Non-pigmented ciliary epithelial cell (primary cell): ENCODE measurements at regions not wholly inside any gene's neighbourhood (a gene's known extent, or its start where the extent isn't known, plus 50 kb on each side); places are given as distances from the start of the nearest gene placed in this dataset.
A peak's percentile ranks its signal among the peaks of the same experiment; 100 is the strongest.

ENCODE experiments used
- DNase-seq: peaks from one replicate; pipeline ENCODE4 v3.0.0-alpha.2; 2010; ENCODE audit warnings: low read depth

DNA sequence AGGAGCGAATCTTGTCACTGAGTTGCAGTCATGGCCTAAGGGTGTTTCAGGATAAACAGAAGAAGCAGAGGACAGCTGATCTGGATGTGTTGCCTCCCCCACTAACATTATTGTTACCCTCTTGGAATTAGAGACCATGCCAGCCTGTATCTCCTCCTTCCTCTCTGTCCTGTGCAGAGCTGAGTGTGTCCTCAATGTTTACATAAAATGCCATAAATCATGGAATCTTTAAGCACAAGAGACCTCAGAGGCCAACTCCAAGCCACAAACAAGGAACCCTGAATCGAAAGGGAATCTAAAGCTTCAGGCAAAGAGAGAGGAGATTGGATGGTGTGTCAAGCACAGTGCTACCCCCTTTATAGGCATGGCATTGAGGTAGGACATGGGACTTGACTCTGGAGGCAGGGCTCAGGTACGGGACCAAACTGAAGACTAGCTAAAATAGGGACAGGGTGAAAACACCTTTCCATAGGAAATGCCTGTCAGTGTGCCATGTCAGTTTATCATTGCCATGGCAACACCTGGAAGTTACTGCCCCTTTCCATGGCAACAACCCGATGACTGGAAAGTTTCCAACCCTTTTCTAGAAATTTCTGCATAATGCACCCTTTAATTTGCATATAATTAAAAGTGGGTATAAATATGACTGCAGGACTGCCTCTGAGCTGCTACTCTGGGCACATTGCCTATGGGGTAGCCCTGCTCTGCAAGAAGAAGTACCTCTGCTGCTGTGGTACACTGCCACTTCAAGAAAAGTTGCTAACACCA lies 489.7 kb downstream of the MIAT start:
- DNase-seq: no peak

DNA sequence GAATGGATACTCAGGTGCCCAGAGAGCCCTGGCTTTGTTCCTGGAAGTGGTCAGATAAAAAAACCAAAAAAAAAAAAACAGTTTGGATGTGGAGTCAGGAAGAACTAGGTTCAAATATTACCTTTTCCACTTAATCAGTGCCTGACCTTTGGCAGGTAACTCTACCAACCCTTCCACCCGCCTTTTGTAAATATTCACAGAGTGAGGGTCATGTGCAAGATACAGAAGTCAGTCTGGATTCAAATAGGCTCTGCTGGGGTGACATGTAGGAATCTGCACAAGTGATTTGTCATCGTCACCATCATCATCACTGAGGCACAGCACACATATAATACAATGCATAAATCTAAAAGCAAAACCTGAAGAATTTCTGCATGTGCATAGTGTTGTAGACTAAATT lies 490.7 kb downstream of the MIAT start:
- no peak for DNase-seq

DNA sequence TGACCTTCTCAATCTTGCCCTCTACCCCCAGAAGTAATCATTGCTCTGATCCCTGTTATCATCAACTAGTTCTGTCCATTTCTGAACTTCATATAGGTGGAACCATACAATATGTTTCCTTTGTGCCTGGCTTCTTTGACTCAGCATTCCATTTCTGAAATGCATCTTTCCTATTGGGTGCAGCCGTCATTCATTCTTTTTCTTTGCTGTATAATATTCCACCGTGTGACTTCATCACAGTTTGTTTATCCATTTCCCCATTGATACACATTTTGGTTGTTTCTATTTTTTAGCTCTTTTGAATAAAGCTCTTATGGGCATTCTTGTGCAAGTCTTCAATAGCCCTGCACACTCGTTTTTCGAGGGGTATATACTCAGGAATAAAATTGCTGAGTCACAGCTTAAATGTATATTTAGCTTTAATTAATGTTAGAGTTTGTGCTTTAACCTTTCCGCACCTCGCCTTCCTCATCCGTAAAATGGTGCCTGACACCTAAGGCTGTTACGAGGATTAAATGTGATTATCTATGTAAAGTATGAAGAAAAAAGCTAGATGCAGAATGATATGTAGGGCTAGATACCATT lies 491.6 kb downstream of the MIAT start:
- no peak for DNase-seq

DNA sequence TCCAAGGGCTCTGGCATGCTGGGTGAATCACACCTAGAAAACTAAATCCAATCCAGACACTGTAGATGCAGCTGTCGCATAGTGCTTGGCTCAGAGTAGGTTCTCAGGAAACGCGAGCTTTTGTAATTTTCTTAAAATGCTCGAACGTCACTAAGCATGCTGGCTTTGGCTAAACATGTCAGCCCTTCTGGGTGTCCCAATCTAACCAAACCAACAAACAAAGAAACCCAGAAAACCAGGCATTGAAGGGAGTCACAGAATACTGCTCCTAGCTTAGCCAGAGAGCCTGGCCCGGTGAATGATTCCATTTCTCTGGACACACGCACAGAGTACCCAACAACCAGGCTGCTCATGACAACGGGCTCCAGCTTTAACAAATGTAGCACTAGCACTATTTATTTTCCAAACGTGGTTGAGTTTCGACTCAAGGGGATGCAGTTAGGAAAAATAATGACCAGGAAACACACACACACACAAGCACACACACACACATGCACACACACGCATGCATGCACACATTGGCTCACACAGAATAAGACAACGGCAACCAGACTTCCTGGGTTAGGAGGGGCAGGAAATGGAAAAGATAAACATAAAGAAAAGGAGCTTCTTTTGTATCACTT lies 492.6 kb downstream of the MIAT start:
- DNase-seq: no peak

DNA sequence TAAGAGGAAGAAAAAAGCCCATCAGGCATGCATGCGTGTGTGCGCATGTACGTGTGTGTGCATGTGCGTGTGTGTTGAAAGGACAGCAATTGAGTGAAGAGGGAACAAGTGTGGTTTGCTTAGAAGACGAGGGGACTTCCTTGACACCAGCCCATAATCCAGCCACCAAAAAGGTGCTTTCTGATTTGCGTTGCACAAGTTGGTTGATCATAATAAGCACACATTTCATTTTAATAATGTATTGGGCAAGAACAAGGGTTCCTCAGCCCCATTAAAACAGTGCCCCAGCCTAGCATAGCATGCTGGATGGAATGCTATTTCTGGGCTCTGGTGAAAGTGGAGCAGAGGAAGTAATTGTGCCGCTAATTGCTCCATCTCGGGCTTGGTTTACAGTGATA lies 493.2 kb downstream of the MIAT start:
- DNase-seq: no peak

DNA sequence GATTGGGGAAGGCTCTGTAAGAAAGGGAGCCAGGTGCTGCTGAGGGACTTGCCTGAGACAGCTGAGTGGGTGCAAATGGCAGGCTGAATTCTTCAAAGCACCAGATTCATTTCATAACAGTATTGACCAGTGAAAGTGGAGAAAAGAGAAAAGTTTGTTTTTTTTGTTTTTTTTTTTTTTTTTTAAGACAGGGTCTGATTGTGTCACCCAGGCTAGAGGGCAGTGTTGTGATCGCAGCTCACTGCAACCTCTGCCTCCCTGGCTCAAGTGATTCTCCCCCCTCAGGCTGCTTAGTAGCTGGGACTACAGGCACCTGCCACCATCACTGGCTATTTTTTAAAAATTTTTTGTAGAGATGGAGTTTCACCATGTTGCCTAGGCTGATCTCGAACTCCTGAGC lies 494.0 kb downstream of the MIAT start:
- no peak for DNase-seq

DNA sequence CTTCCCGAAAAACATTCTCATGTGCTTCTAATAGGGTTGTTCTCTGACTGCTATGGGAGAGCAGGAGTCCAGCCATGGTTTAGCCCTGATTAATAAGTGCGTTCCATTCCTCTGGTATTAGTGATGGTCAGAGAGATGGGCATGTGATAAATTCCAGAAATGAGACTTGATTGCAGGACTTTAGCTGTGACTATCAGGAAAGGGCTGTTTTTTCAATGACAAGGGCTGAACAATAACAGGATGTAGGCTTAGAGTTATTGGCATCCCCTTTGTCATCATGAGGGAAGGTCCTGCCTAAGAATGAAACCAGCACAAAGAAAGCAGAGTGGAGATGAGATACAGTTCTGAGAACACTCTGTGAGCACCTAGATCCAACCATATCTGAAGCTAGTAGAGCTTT lies 494.6 kb downstream of the MIAT start:
- DNase-seq: no peak

DNA sequence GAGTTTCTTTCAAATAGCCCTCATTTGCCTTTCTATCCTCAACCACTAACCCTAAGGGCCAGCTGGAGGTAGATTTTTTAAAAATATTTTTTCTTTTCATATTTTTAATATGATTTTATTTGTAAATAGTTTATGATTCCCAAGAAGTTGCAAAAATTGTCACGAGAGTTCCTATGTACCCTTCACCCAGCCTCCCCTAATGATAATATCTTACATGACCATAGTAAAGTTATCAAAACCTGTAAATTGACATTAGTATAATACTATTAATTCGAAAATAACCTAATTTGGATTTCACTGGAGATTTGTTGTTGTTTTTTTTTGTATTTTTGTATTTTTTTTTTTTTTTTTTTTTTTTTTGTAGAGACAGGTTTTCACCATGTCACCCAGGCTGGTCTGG lies 495.5 kb downstream of the MIAT start:
- no peak for DNase-seq

DNA sequence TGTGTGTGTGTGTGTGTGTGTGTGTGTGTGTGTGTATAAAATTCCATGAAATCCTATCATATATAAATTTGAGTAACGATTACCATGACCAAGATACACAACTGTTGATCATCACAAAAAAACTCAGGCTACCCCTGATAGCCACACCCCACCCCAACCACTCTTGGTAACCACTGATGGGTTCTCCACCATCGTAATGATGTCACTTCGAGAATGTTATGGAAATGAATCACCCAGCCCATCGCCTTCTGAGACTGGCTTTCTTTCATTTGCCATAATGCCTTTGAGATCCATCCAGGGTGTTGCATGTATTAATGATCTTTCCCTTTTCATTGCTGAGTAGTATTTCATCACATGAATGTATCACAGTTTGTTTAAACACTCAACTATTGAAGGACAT lies 496.0 kb downstream of the MIAT start:
- no peak for DNase-seq

DNA sequence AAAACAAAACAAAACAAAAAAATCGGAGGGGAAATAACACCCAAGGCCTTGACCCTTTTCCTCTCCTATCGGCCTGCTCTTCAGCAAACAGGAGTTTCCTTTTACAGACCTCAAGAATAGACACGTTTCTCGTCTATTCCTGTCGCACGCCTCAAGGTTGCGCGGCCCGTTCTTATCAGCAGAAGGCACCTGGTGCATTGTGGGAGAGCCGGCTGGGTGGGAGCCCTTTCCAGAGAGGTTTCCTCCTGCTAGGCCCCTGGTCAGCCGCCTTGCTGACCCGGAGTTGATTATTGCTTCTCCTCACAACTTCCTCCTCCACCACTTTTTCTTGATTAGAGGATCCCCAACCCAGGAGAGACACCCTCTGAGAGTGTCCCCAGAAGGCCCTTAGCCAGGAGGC lies 497.3 kb downstream of the MIAT start:
- DNase-seq: no peak

DNA sequence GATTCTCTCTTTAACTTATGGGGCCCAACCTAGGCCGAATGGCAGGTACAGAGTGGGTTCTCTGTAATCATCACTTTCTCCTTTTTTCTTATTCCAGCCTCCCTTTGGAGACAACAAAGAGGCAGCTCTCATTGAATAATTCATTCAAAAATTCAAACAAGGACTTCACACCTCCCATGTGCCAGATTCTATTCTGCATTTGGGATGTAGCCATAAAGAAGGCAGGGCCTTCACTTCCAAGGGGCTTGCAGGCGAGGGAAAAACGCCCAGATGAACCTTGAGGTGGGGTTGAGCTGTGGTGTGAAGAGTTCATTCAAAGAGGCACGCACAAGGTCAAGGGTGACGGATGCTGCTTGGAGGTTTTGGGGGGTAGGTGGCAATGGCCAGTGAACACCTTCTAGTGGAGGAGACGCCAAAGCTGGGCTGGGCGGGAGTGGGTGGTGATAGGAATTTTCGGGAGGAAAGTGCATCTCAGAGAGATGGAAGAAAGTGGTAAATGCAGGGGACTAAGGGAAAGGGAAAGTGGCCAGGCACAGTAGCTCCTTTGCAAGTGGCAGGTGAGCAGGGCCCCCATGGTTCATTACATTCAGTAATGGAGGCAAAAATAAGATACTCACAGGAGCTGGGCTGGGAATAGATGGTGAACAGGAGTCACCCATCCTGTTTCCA lies 499.6 kb downstream of the MIAT start:
- DNase-seq: no peak

DNA sequence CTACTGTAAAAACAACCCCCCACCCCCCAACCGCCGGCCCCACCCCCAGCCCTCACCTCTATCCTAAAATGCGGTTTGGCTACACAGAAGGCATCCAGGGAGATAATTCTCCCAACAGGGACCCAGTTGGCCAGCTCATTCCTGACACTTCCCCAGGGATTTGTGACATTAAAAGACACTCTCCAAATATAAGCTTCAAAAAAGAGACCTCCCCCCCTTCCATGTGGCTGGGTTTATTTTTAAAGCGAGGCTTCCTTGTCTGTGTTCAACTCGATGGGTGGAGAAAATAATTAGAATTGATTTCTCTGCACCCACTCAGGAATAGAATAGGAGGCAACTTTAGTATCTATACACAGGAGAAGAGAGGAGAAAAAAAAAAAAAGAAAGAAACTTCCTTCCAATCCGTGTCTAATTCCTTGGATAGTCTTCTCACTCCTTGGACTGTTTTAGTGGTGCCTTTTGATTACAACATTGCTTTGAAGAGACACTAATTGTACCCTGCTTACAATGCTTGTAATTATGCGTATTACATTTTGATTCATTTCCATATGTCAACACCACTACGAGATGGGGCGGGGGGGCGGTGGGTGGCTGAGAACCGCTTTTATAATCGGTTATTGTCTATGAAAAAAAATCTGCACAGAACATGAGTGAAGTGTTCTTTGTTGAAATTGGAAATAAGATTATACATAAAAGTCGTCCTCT lies 500.4 kb downstream of the MIAT start:
- DNase-seq: no peak

DNA sequence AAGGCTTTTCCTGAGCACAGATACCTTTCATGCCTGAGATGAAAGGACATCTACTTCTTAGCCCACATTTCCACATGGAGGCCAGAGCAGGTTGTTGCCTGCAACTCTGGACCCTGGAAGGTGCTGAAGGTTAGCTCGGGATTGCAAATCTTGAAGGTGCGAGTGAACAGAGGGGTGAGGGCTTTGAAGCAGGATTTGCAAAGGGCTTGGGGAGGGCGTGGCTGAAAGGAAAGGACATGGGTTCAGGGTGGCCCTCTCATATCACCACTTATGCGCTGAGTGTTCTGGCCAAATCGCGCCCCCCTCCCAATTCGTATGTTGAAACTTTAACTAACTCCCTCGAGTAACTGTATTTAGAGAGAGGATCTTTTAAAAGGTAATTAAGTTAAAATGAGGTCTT lies 501.6 kb downstream of the MIAT start:
- DNase-seq: no peak

DNA sequence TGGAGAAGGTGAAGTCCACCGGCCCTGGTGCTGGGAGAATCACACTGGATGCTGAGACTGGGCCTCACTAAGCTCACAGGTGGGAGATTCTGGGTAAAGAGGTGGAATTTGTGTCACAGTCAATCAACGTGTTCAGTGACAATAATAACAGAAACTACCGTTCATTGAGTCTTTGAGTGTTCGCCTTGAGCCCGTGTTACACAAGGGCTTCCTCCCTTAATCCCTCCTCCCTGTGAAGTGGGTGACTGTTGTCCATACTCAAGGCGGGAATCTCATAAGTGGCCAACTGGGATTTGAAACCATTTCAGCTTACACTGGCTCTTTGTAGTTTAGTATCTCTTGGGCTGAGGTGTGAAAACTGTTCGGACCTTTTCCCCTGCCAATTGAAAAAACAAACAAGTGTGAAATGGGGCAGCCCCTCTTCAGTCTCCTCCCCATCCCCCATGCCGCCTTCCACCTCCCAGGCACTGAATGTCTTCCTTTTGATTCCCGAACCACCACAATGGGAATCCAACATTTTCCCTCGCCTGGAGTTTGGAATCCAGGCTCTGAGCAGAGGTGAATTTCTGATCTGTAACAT lies 502.4 kb downstream of the MIAT start:
- DNase-seq: no peak

DNA sequence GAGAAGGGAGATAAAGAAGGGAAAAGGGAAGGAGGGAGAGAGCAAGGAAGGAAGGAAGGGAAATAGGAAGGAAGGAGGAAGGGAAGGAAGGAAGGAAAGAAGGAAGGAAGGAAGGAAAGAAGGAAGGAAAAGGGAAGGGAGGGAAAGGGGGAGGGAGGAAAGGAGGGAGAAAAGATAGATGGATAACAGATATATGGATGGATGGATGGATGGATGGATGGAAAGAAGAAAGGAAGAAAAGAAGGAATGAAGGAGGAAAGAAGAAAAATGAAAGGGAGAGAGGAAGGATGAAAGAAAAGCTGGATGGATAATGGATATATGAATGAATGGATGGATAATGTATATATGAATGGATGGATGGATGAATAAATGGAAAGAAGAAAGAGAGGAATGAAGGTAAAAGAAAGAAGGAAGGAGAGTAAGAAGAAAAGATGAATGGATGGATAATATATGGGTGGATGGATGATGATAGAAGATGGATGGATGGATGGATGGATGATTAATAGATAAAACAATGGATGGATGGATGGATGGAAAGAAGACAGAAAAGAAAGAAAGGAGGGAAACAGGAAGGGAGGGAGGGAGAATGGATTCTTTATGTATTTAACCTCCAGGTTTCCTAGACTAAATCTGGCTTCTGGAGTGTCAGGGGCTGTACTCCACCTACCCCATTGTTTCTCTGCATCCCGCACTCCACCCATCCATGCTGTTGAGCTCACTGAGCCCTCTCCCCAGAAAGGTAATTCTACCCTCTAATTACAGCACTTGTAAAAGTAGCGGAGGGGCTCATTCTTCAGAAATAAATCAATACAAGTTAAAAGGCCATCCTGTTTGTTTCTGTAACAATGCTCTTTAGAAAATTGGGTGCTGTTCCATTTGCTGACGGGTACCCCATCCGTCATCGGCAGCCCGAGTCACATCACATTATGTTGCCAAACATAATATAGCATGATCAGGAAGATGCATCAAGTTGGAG lies 506.1 kb downstream of the MIAT start:
- no peak for DNase-seq

DNA sequence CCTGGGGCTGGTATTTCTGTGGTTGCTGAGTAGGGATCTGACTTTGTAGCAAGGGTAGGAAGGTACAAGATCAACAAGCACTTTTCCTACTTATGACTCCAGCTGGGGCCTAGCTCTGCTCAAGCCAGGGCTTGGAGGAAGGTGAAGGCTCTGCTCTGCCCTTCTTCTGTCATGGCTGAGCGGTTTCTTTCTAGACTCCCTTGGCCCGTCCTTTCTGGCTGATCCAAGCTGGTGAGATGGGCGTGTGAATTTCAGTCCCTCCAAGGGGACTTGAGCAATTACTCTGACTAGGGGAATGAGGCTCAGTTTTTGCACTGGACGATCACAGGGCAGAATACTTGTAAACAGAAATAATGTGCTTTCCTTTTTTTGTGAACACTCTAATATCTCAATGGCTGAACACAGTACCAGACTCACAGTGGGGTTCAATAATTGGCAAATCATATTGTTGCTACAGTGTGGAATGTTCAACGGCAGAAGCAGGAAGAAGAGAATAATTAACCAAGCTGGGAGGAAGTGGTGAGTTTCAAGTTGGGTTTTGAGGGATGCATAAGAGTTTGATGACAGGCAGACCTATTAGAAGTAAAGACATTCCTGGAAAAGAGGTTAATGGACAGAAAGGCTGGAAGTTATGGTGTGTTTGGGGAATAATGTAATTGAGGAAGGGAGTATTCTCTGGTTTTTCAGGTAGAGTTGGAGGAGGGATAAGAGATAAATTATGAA lies 507.6 kb downstream of the MIAT start:
- DNase-seq: no peak

DNA sequence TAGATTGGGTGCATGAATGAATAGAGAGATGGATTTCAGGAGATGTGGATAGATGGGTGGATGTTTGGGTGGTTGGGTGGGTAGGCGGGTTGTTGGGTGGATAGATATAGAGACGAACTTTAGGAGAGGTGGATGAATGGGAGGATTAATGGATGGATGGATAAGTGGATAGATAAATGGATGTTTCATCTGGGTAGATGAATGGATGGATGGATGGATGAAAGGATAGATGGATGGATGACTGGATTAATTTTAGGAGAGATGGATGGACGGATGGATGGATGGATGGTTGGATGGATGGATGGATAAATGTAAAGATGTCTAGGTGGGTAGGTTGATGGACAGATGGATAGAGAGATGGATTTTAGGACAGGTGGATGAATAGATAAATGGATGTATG lies 511.3 kb downstream of the MIAT start:
- no peak for DNase-seq

DNA sequence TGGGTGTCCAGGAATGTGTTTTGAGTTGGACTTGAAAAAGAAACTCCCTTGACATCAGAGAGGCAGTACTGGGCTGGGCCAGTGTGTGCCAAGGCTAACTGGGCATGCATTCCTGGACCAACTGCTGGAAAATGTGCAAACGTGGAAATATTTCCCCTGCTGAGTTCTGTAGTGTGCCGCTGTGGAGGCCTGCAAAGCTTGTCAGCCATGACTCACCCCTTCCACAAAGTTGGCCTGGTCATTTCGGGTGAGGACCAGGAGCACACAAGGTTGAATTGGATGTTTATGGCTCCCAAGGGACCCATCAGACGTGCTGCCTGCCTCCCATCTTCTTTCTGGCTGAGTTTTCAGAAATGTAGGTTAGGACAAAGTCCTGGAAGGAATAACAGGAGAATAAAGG lies 513.1 kb downstream of the MIAT start:
- DNase-seq: peak; percentile 38

DNA sequence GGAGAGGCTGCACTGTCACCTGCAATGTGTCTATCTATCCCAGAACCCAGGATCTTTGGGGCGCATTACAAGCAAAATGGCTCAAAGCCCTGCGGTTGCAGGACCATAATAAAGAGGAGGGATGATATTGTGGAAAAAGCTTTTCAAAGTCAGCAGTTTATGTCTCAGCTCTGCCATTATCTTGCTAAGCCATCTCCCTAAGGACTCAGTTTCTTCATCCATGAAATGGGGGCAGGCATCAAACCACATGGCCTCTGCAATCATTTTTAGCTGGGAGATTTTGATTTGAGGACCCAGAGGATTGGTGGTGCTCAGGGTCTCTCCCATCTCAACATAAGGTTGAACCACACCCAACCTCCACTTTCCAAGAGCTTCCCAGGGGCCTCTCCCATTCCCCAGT lies 513.8 kb downstream of the MIAT start:
- no peak for DNase-seq

DNA sequence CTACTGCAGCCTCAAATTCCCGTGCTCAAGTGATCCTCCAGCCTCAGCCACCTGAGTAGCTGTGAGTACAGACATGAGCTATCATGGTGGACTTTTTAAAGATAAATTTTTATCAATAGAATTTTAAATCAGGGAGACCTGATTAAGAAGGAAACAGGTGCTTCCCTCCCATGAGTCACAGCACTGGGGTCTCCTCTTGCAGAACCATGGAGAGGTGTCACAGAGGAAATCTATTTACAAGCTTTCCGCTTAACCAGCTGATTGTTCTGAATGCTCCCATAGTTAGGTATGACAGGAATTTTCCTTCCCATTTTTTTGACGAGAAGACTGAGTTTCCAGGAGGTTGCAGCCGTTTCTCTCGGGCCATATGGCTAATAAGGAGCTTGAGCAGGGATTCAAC lies 516.1 kb downstream of the MIAT start:
- no peak for DNase-seq
